Peyer's patch (tissue), 4 donors: ENCODE measurements at regions not wholly inside any gene's neighbourhood (a gene's known extent, or its start where the extent isn't known, plus 50 kb on each side); places are given as distances from the start of the nearest gene placed in this dataset.

Experiments used
- CTCF ChIP-seq, 6 experiments: fragments of 450-650 bp in 4 of 6; fragments of 200-600 bp in 2 of 6; sonication (generic) in 1 of 6; IDR thresholded peaks; one replicate each; pipeline ENCODE4 v1.5.1; 2017 to 2019; ENCODE audit warnings: antibody characterized with exemption in 6 of 6, mild to moderate bottlenecking in 3 of 6, moderate library complexity in 1 of 6
- POLR2A ChIP-seq, 2 donors: fragments of 450-650 bp; IDR thresholded peaks; one replicate each; pipeline ENCODE4 v1.5.1; 2017; ENCODE audit warnings: antibody characterized with exemption in 2 of 2, mild to moderate bottlenecking in 2 of 2, moderate library complexity in 2 of 2

GRCh38 chr4:177119021-177119471 is 190.6 kb upstream of the NEIL3 start:
- no peak for TF ChIP-seq CTCF (IDR thresholded peaks at IDR 0.05)
- TF ChIP-seq POLR2A (IDR thresholded peaks at IDR 0.05), result no peak
